Keratinocyte (primary cell): ENCODE measurements at regions not wholly inside any gene's neighbourhood (a gene's known extent, or its start where the extent isn't known, plus 50 kb on each side); places are given as distances from the start of the nearest gene placed in this dataset.

Experiments
- DNase-seq: peaks from one replicate; pipeline ENCODE4 v3.0.0-alpha.2; 2011; ENCODE audit warnings: low read depth, missing footprints, low spot score
- FAIRE-seq: peaks from 2 replicates; lab custom pipeline; 2011; peaks lifted over from hg19 to GRCh38; lab: Jason Lieb, UNC
- H2AFZ ChIP-seq: 2 replicates; pipeline ENCODE4 v1.6.0; 2012; ENCODE audit warnings: low read length, control low read depth, inconsistent platforms; ENCODE audit not compliant: control insufficient read depth
- H3K27ac ChIP-seq: 2 replicates; pipeline ENCODE4 v1.5.1; 2011; ENCODE audit warnings: low read length; ENCODE audit not compliant: control insufficient read depth, insufficient read depth
- H3K27me3 ChIP-seq: 3 replicates; pipeline ENCODE4 v1.6.0; 2011; ENCODE audit warnings: low read length; ENCODE audit not compliant: control insufficient read depth, insufficient read depth; ENCODE audit errors: extremely low read depth
- H3K36me3 ChIP-seq, 2 experiments: 2 replicates in 1 of 2; 3 replicates in 1 of 2; pipeline ENCODE4 v1.5.1; 2011; ENCODE audit warnings: low read length in 2 of 2, mild to moderate bottlenecking in 1 of 2; ENCODE audit not compliant: control insufficient read depth in 2 of 2, insufficient read depth in 2 of 2; ENCODE audit errors: extremely low read depth in 1 of 2
- H3K4me1 ChIP-seq: 3 replicates; pipeline ENCODE4 v1.5.1; 2011; ENCODE audit warnings: low read length; ENCODE audit not compliant: control insufficient read depth, insufficient read depth; ENCODE audit errors: extremely low read depth
- H3K4me2 ChIP-seq: 3 replicates; pipeline ENCODE4 v1.6.0; 2011; ENCODE audit warnings: low read depth, low read length; ENCODE audit not compliant: control insufficient read depth, insufficient read depth; ENCODE audit errors: extremely low read depth
- H3K4me3 ChIP-seq, 3 experiments: fragments of 200-600 bp in 1 of 3; sonication (generic) in 1 of 3; 2 replicates in 2 of 3; 3 replicates in 1 of 3; pipeline ENCODE4 v1.5.1; 2011 to 2016; ENCODE audit warnings: low read length in 3 of 3, mild to moderate bottlenecking in 3 of 3, control low read depth in 2 of 3, inconsistent platforms in 1 of 3, low read depth in 1 of 3, mixed read lengths in 1 of 3, mixed run types in 1 of 3, moderate library complexity in 1 of 3; ENCODE audit not compliant: control insufficient read depth in 2 of 3, insufficient read depth in 2 of 3; ENCODE audit errors: extremely low read depth in 1 of 3
- H3K79me2 ChIP-seq: 2 replicates; pipeline ENCODE4 v1.6.0; 2012; ENCODE audit warnings: low read length; ENCODE audit not compliant: control insufficient read depth, insufficient read depth
- H3K9ac ChIP-seq: 3 replicates; pipeline ENCODE4 v1.6.0; 2011; ENCODE audit warnings: low read length; ENCODE audit not compliant: control insufficient read depth, insufficient read depth; ENCODE audit errors: extremely low read depth
- H3K9me1 ChIP-seq: 3 replicates; pipeline ENCODE4 v1.6.0; 2011; ENCODE audit warnings: low read length; ENCODE audit not compliant: control insufficient read depth, insufficient read depth; ENCODE audit errors: extremely low read depth
- H3K9me3 ChIP-seq: 2 replicates; pipeline ENCODE4 v1.5.1; 2012; ENCODE audit warnings: low read depth, low read length; ENCODE audit not compliant: control insufficient read depth
- H4K20me1 ChIP-seq: 3 replicates; pipeline ENCODE4 v1.6.0; 2011; ENCODE audit warnings: low read length; ENCODE audit not compliant: control insufficient read depth, insufficient read depth; ENCODE audit errors: extremely low read depth
- CTCF ChIP-seq, 3 experiments: IDR thresholded peaks in 1 of 3; conservative IDR thresholded peaks in 1 of 3; optimal IDR thresholded peaks in 1 of 3; 2 replicates in 2 of 3; 3 replicates in 1 of 3; pipeline versions ENCODE3 to v1.5.1; 2011; ENCODE audit warnings: low read length in 3 of 3, mild to moderate bottlenecking in 3 of 3, moderate library complexity in 2 of 3, control low read depth in 1 of 3, inconsistent platforms in 1 of 3; ENCODE audit not compliant: insufficient read depth in 2 of 3; ENCODE audit errors: extremely low read depth in 1 of 3
- EZH2 ChIP-seq: IDR thresholded peaks from one replicate; pipeline ENCODE4 v1.6.1; 2012; ENCODE audit warnings: inconsistent platforms, mild to moderate bottlenecking, low read length, moderate library complexity
- dilution Hi-C: fragments of 300-500 bp; cut with MboI; formaldehyde crosslinking; loops from one replicate; pipeline ENCODE4 v1.7.0; 2020; ENCODE audit warnings: low sequenced_read_pairs; ENCODE audit not compliant: extremely low pct_ligation_motif_present

- dilution Hi-C loops, result no loop called here
- peaks cover 95% of the 10 kb centered on the region for H3K4me1 ChIP-seq
Measured at GRCh38 chr15:39193611-39194010, 387.3 kb upstream of the THBS1 start.

GRCh38 chr15:39194106-39194830 is 386.6 kb upstream of the THBS1 start:
- no peaks in the 10 kb centered on the region for H3K9me3 ChIP-seq
- no peaks in the 10 kb centered on the region for H4K20me1 ChIP-seq
- peak overlapping the region; percentile 95 for H3K27ac ChIP-seq
- no peak overlapping the region for H3K4me3 ChIP-seq
- H3K4me1 ChIP-seq, result peaks cover 95% of the 10 kb centered on the region
- H3K9ac ChIP-seq, result peak overlapping the region; percentile 43
- H3K36me3 ChIP-seq, result no peaks in the 10 kb centered on the region
- FAIRE-seq, result peak; percentile 68
- TF ChIP-seq CTCF (optimal IDR thresholded peaks at IDR 0.05 in 1 of 3, IDR thresholded peaks at IDR 0.05 in 1 of 3, conservative IDR thresholded peaks at IDR 0.05 in 1 of 3; ENCODE audit: extremely low read depth in 1 of 3, insufficient read depth in 2 of 3, low read length in 3 of 3), result no peak
- TF ChIP-seq EZH2, result no peak
- H2AFZ ChIP-seq, result no peak overlapping the region
- H3K27me3 ChIP-seq, result no peaks in the 10 kb centered on the region
- peak overlapping the region; percentile 36 for H3K4me2 ChIP-seq
- dilution Hi-C loops, result no loop called here
- peaks cover 11% of the 10 kb centered on the region for H3K79me2 ChIP-seq
- no peak for DNase-seq
- H3K9me1 ChIP-seq, result no peaks in the 10 kb centered on the region

More at GRCh38 chr15:39193611-39194010, 387.3 kb upstream of the THBS1 start:
- H3K4me3 ChIP-seq, result no peak overlapping the region
- peak overlapping the region; percentile 43 for H3K9ac ChIP-seq
- FAIRE-seq (no peak), DNase-seq (no peak)
- H3K27ac ChIP-seq, result peak overlapping the region; percentile 95
- TF ChIP-seq EZH2 (no peak), CTCF (optimal IDR thresholded peaks at IDR 0.05 in 1 of 3, IDR thresholded peaks at IDR 0.05 in 1 of 3, conservative IDR thresholded peaks at IDR 0.05 in 1 of 3; ENCODE audit: extremely low read depth in 1 of 3, insufficient read depth in 2 of 3, low read length in 3 of 3) (no peak)
- H3K9me3 ChIP-seq, result no peaks in the 10 kb centered on the region
- H4K20me1 ChIP-seq, result no peaks in the 10 kb centered on the region
- H3K9me1 ChIP-seq, result no peaks in the 10 kb centered on the region
- no peaks in the 10 kb centered on the region for H3K27me3 ChIP-seq
- no peak overlapping the region for H2AFZ ChIP-seq
- no peaks in the 10 kb centered on the region for H3K36me3 ChIP-seq
- peaks cover 11% of the 10 kb centered on the region for H3K79me2 ChIP-seq
- H3K4me2 ChIP-seq, result peak overlapping the region; percentile 36
